Breast epithelium (tissue), 3 donors: ENCODE measurements at regions not wholly inside any gene's neighbourhood (a gene's known extent, or its start where the extent isn't known, plus 50 kb on each side); places are given as distances from the start of the nearest gene placed in this dataset.

Experiments
- CTCF ChIP-seq, 3 donors: fragments of 450-650 bp; IDR thresholded peaks; one replicate each; pipeline ENCODE4 v1.5.1; 2016 to 2017; ENCODE audit warnings: antibody characterized with exemption in 3 of 3, mild to moderate bottlenecking in 3 of 3, moderate library complexity in 3 of 3
- POLR2A ChIP-seq: fragments of 450-650 bp; IDR thresholded peaks from one replicate; pipeline ENCODE4 v1.6.1; 2016; ENCODE audit warnings: antibody characterized with exemption, mild to moderate bottlenecking, moderate library complexity
- POLR2AphosphoS5 ChIP-seq, 3 donors: sonication (generic); formaldehyde crosslinking; IDR thresholded peaks; one replicate each; pipeline ENCODE4 v1.6.1; 2017; ENCODE audit warnings: antibody characterized with exemption in 3 of 3

GRCh38 chr15:59838900-59839299, 149.8 kb upstream of the BNIP2 start:
- TF ChIP-seq CTCF (IDR thresholded peaks at IDR 0.05): no peak
- TF ChIP-seq POLR2A: no peak
- TF ChIP-seq POLR2AphosphoS5 (IDR thresholded peaks at IDR 0.05): no peak
